HG02943 (cell line): ENCODE measurements at regions not wholly inside any gene's neighbourhood (a gene's known extent, or its start where the extent isn't known, plus 50 kb on each side); places are given as distances from the start of the nearest gene placed in this dataset.
"Not testable (repeated sequence)": the region's sequence is repeated elsewhere in the genome, so short reads cannot be mapped to it uniquely, and the experiment has no call there.

ENCODE experiments used
- ATAC-seq: cut with Tn5 transposase; IDR thresholded peaks from one replicate; pipeline ENCODE4 v1.9.1; 2021; ENCODE audit warnings: mild to moderate bottlenecking, low read depth, moderate library complexity; ENCODE audit not compliant: unreplicated experiment

GRCh38 chr2:54065411-54065810, 50.0 kb upstream of the ACYP2 start:
- ATAC-seq = no peak

GRCh38 chr2:54063967-54064535, 51.4 kb upstream of the ACYP2 start:
- ATAC-seq = no peak

- ATAC-seq = no peak
These were observed 53.0 kb upstream of the ACYP2 start for GRCh38 chr2:54062401-54062800.

DNA sequence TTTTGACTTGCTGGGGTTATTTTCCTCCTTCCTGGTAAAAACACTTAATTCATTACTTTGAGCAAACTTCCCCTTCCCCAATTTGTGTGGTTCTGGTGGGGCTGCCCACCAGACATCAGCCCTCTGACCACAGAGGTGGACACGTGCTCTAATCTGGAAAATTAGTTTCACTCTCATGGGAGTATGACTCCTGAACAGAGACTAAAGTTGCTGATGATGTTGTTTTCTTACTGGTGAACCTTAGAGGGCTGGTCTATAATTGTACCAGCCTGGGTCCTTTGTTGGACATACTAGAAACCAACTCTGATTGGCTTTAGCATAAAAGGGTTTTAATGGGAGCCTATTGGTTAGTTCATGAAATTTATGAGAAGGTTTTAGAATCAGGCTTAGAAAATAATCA, 54.1 kb upstream of the ACYP2 start:
- no peak for ATAC-seq

DNA sequence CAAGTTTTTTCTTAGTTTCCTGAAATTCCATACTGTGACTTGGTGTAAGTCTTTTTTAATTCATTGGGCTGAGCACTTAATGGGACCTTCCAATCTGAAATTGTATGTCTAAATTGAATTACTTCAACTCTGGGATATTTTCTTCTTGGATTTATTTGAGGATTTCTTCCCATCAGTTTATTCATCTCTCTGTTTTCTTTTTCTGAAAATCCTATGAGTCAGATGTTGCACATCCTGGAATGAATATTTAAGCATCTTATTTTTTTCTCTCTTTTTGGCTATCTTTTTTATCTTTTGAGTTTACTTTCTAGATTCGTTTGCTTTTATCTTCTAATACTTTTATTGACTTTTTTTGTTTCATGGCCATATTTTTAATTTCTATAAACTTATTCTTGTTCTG, 55.4 kb upstream of the ACYP2 start:
- no peak for ATAC-seq

DNA sequence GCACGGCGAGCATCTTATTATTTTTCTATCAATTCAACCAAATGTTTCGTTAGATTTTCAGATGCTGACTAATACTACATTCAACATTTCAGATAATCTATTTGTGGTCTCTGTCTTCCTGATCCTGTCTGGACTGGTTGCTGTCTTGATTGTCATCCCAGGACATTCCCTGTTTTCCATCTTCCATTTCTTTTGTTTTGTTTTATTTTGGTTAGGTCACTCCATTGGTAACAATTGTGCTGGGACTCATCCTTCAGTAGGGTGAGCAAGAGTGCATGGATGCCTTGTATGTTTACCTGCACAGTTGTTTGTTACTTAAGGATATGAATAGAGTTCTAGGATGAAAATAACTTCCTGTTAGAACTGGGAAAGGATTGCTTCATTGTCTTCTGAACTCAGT, 55.9 kb upstream of the ACYP2 start:
- ATAC-seq = no peak

GRCh38 chr2:54058449-54058848, 57.0 kb upstream of the ACYP2 start:
- no peak for ATAC-seq

DNA sequence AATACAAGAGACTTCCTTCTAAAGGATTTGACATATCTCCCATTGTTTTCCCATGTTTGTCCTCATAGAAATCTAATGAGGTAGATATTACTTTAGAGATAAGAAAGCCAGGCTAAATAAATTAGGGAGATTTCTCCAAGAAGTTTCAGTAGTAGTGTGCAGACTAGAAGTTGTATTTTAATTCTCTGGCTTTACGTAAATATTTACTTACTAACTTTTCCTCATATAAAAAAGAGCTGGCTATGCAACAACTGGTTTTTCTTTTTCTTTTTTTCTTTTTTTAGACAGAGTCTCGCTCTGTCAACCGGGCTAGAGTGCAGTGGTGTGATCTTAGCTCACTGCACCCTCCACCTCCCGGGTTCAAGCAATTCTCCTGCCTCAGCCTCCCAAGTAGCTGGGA, 60.6 kb upstream of the ACYP2 start:
- no peak for ATAC-seq

DNA sequence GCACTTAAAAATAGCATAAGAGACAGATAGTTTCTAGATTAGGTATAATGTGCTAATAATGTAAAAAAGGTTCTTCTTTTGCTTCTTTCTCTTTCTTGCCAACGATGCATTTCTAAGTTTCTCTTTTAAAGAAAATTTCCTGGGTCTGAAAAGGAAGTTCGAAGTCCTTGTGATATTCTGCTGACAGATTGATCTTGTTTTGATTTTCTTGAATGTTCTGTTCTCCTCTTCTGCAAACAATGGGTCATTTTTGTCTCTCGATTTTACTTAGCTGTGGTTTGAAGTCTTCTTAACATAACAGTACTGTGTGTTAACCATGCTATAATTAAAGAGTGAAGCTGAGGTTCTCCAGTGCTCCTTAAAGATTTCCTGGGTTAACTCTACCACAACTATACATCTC, 61.1 kb upstream of the ACYP2 start:
- ATAC-seq = peak; percentile 48

GRCh38 chr2:54053830-54054229, 61.6 kb upstream of the ACYP2 start:
- ATAC-seq = peak; percentile 32

- ATAC-seq = peak; percentile 33
These were observed 62.3 kb upstream of the ACYP2 start for GRCh38 chr2:54052825-54053718.

- ATAC-seq = no peak
These were observed 65.0 kb upstream of the ACYP2 start for GRCh38 chr2:54050445-54050844.

DNA sequence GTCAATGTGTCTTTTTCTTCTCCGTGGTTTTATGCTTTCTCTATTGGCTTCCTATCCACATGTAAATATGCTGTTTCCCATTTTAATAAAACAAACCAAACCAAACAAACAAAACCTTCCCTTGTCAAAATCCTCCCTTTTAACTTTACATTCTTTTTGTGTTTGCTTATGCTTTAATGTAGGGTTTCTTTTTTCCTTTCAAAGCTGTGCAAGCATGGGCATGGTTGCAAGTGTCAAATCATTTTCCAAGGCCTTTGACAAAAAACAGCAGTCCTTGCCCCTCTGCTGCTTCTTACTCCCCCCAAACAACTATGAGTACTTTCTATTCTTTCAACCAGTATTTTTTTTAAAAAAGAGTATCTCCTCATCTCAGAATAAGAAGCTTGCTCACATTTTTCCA, 66.0 kb upstream of the ACYP2 start:
- ATAC-seq = no peak

- ATAC-seq = not testable (repeated sequence)
These were observed 66.5 kb upstream of the ACYP2 start for GRCh38 chr2:54048896-54049295.

GRCh38 chr2:54048117-54048785, 67.2 kb upstream of the ACYP2 start:
- no peak for ATAC-seq

DNA sequence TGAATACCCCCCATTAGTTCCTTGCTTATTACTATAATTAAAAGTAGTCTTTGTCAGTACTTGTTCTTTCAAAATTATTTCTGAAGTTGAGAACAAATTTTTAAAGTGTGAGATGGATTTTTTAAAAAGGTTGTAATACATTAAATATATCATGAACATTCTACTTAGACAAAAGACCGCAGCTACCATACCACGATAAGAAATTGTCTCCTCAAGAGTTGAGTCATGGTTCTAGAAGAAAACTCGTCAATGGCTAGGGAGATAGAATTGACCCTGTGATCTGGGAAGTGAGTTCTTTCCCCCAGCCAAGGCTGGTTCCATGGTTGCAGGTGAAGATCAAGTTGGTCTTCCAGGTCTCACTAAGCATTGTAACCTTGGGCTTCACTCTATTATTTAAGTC, 67.8 kb upstream of the ACYP2 start:
- ATAC-seq = no peak

- ATAC-seq = no peak
These were observed 68.3 kb upstream of the ACYP2 start for GRCh38 chr2:54047091-54047490.

DNA sequence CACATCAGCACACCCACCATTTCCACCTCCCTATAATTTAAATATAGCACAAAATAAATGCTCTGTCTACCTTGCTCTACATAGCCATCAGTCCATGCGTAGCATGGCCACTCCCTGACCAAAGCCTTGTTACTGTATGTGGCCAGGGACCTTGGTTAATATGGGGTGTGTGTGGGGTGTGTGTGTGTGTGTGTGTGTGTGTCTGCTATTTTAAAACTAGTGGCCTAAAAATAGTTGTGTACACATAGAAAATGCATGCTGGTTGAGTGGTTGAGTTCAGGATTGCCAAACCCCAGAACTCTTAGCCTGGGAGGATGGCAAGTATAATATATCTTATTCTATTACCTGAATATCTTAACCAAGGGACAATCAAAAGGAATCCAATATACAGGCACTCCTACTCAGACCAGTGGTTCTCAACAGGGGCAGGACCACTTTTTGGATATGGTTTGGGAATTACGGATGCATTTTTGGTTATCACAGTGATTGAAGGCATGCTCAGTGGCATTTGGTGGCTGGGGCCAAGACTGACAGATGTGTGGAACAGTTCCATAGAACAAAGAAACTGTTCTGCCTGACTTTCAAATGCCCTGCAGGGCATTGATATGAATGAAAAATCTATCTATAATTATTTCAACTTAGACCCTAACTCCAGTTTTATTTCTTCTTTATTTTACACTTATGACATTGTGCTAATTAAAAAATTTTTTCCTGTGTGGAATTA, 72.3 kb upstream of the PSME4 start:
- no peak for ATAC-seq

DNA sequence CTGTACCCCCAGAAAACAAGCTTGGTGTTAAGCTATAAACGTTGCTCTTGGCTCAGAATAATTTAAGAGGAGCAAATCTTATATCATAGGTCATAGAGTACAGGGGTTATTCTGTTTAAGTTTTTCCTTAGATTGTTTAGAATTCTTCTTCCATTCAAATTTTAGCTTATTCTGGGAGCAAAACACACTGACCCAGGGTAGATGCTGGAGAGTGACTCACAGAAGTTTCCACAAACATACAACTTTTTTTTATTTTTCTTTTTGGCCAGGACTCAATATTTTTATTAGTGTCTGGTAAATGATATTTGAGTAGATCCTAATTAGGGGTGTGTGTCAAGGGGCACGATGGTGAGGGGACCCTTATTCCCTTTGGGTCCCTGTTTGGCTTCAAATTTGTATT, 71.5 kb upstream of the PSME4 start:
- ATAC-seq = no peak

- no peak for ATAC-seq
These were observed 70.3 kb upstream of the PSME4 start for GRCh38 chr2:54041135-54041534.

GRCh38 chr2:54040685-54041084, 69.9 kb upstream of the PSME4 start:
- ATAC-seq = no peak
